Calu3 (cell line): ENCODE measurements at regions not wholly inside any gene's neighbourhood (a gene's known extent, or its start where the extent isn't known, plus 50 kb on each side); places are given as distances from the start of the nearest gene placed in this dataset.

Experiments
- BruUV-seq: library from RNA; stranded (reverse); fragments of 400-500 nt; replicated peaks from 2 replicates; lab custom pipeline; 2021; lab: Mats Ljungman, UMichigan
- CTCF ChIA-PET: fragments of 300-600 bp; sonication (Branson Sonifier 250); formaldehyde crosslinking; loops from one replicate; lab custom pipeline; 2022; ENCODE audit warnings: antibody characterized with exemption; lab: Charles Lee
- DNase-seq: peaks from one replicate; pipeline ENCODE4 v3.0.0; 2022
- H3K27ac Mint-ChIP-seq: one replicate; pipeline ENCODE4 v1.8.0; 2022; ENCODE audit warnings: mixed read lengths; ENCODE audit not compliant: unreplicated experiment
- H3K27me3 Mint-ChIP-seq: one replicate; pipeline ENCODE4 v1.8.0; 2022; ENCODE audit warnings: mixed read lengths; ENCODE audit not compliant: unreplicated experiment
- H3K36me3 Mint-ChIP-seq: one replicate; pipeline ENCODE4 v1.8.0; 2022; ENCODE audit warnings: mild to moderate bottlenecking, moderate library complexity, mixed read lengths; ENCODE audit not compliant: insufficient read depth, unreplicated experiment
- H3K4me1 Mint-ChIP-seq: one replicate; pipeline ENCODE4 v1.8.0; 2022; ENCODE audit warnings: mild to moderate bottlenecking, low read depth, mixed read lengths; ENCODE audit not compliant: unreplicated experiment
- H3K4me3 Mint-ChIP-seq: one replicate; pipeline ENCODE4 v1.8.0; 2022; ENCODE audit warnings: mild to moderate bottlenecking, low read depth, moderate library complexity, mixed read lengths; ENCODE audit not compliant: unreplicated experiment
- H3K9me3 Mint-ChIP-seq: one replicate; pipeline ENCODE4 v1.8.0; 2022; ENCODE audit warnings: low read depth, mixed read lengths; ENCODE audit not compliant: unreplicated experiment
- CTCF ChIP-seq: fragments of 200-600 bp; IDR thresholded peaks from one replicate; pipeline ENCODE4 v1.8.0; 2022; ENCODE audit warnings: antibody characterized with exemption; ENCODE audit not compliant: unreplicated experiment
- intact Hi-C: fragments of 100-400 bp; cut with micrococcal nuclease; formaldehyde crosslinking; loops from one replicate; pipeline ENCODE4 v1.10.0; 2022; ENCODE audit not compliant: unreplicated experiment

DNA sequence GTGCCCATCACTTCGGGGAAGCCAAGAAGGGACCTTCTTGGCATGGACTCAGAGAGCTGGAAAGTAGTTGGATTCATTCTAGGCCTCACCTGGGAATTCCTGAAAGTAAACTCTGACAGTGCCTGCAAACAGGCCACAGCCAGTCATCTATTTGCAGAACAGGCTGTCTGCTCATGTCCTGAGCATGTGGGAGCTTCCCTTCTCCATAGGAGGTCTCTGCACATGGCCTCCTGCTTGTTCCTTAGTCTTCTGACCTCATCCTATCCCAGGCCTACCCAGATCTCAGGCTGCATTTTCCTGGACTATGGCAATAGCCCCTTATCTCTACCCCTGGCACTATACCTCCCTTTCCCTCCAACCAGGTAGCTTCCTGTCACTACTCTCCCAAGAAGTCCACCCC lies 67.2 kb upstream of the FSTL4 start:
- Mint-ChIP-seq H3K36me3 (no peaks in the 10 kb centered on the region), H3K9me3 (no peaks in the 10 kb centered on the region), H3K27me3 (peaks cover 100% of the 10 kb centered on the region), H3K4me3 (no peak overlapping the region), H3K27ac (no peak overlapping the region), H3K4me1 (no peaks in the 10 kb centered on the region)
- DNase-seq, result no peak
- no TSS peak for BruUV-seq
- CTCF ChIA-PET, result no interaction called here
- intact Hi-C loops, result no loop called here
- no peak for TF ChIP-seq CTCF

DNA sequence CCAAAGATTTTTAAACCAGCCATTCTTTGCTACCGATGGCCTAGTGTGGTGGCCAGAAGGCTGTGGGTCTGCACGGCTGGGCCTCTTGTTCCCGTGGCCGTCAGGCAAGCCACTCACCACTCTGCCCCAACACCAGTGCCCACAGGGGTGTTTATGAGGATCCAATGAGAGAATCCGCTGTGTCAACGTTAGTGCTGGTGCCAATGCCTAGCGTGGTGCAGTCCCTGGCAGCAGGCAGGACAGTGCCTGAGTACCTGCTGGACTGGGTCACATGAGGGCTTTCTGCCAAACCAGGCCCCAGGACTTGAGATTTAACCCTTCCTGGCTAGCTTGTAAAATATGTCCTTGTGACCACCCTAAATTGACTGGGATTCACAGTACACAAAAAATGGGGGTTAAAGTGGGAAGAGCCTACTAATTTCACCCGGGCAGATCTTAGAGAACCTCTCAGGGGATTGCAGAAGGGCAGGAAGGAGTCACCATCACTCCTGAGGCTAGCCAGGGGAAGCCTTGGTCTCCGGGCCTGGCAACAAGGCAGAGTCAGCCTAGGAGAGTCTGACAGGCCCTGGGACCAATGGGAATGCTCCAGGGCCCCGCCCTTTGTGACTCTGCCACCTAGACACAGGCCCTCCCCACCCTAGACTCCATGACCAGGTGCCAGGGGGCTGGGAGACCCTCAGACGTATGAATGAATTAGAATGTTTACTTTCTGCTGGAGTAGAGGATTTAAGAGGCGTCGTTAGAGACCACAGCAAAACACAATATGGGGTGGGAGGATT lies 63.2 kb upstream of the FSTL4 start:
- no peak for DNase-seq
- Mint-ChIP-seq H3K27me3 (peaks cover 100% of the 10 kb centered on the region), H3K9me3 (peaks cover 4% of the 10 kb centered on the region), H3K4me3 (no peak overlapping the region), H3K27ac (no peak overlapping the region), H3K4me1 (no peaks in the 10 kb centered on the region), H3K36me3 (no peaks in the 10 kb centered on the region)
- TF ChIP-seq CTCF, result no peak
- CTCF ChIA-PET, result no interaction called here
- intact Hi-C loops, result no loop called here
- BruUV-seq, result no TSS peak

- no peaks in the 10 kb centered on the region for H3K4me1 Mint-ChIP-seq
- BruUV-seq, result no TSS peak
- peaks cover 4% of the 10 kb centered on the region for H3K9me3 Mint-ChIP-seq
- CTCF ChIA-PET, result no interaction called here
- H3K36me3 Mint-ChIP-seq, result no peaks in the 10 kb centered on the region
- TF ChIP-seq CTCF, result no peak
- no peak overlapping the region for H3K4me3 Mint-ChIP-seq
- intact Hi-C loops, result no loop called here
- H3K27me3 Mint-ChIP-seq, result peaks cover 91% of the 10 kb centered on the region
- DNase-seq, result no peak
- no peak overlapping the region for H3K27ac Mint-ChIP-seq
Observed at GRCh38 chr5:133670336-133670735, 58.0 kb upstream of the FSTL4 start.

GRCh38 chr5:133669472-133669871 lies 57.1 kb upstream of the FSTL4 start:
- Mint-ChIP-seq H3K27ac (no peak overlapping the region), H3K4me1 (no peaks in the 10 kb centered on the region), H3K27me3 (peaks cover 83% of the 10 kb centered on the region), H3K9me3 (peaks cover 4% of the 10 kb centered on the region), H3K36me3 (no peaks in the 10 kb centered on the region), H3K4me3 (no peak overlapping the region)
- no peak for TF ChIP-seq CTCF
- CTCF ChIA-PET, result no interaction called here
- DNase-seq, result no peak
- intact Hi-C loops, result no loop called here
- BruUV-seq, result no TSS peak
